H1 (cell line): ENCODE measurements at regions not wholly inside any gene's neighbourhood (a gene's known extent, or its start where the extent isn't known, plus 50 kb on each side); places are given as distances from the start of the nearest gene placed in this dataset.

ENCODE experiments used
- GABPA ChIP-seq: IDR thresholded peaks from 2 replicates; pipeline ENCODE4 v1.6.1; 2011; ENCODE audit warnings: mild to moderate bottlenecking, low read length, moderate library complexity, borderline replicate concordance; ENCODE audit not compliant: insufficient read depth
- HDAC6 ChIP-seq: IDR thresholded peaks from one replicate; pipeline ENCODE4 v1.7.1; 2012; ENCODE audit warnings: low read depth, mild to moderate bottlenecking, inconsistent platforms, low read length, moderate library complexity
- NANOG ChIP-seq: IDR thresholded peaks from 2 replicates; pipeline ENCODE4 v1.6.1; 2011; ENCODE audit warnings: low read length, low read depth, mild to moderate bottlenecking, inconsistent platforms; ENCODE audit not compliant: insufficient read depth, poor library complexity, severe bottlenecking
- RBBP5 ChIP-seq: IDR thresholded peaks from 2 replicates; pipeline ENCODE4 v1.7.1; 2012; ENCODE audit warnings: low read depth, mild to moderate bottlenecking, inconsistent platforms, low read length, moderate library complexity, borderline replicate concordance
- SP1 ChIP-seq: IDR thresholded peaks from 2 replicates; pipeline ENCODE4 v1.6.1; 2011; ENCODE audit warnings: low read depth, low read length
- SRF ChIP-seq: IDR thresholded peaks from 2 replicates; pipeline ENCODE4 v1.6.1; 2011; ENCODE audit warnings: mild to moderate bottlenecking, low read depth, low read length, moderate library complexity

GRCh38 chr12:86711731-86712130 lies 455.5 kb upstream of the MGAT4C start (continued):
- no peak for TF ChIP-seq SRF
- no peak for TF ChIP-seq HDAC6
- TF ChIP-seq RBBP5 = no peak
- TF ChIP-seq SP1 = no peak
- no peak for TF ChIP-seq GABPA
- no peak for TF ChIP-seq NANOG
